ENCODE measurements at regions not wholly inside any gene's neighbourhood (a gene's known extent, or its start where the extent isn't known, plus 50 kb on each side); places are given as distances from the start of the nearest gene placed in this dataset.
"Not testable (repeated sequence)": the region's sequence is repeated elsewhere in the genome, so short reads cannot be mapped to it uniquely, and the experiment has no call there.

- TF ChIP-seq CTCF (conservative IDR thresholded peaks at IDR 0.05; ENCODE audit: low read depth, low read length); POLR2A (IDR thresholded peaks at IDR 0.05; ENCODE audit: low read depth, low read length); MAFK (IDR thresholded peaks at IDR 0.05; ENCODE audit: low read depth, low read length); USF2 (IDR thresholded peaks at IDR 0.05; ENCODE audit: low read depth, low read length); FOS (IDR thresholded peaks at IDR 0.05; ENCODE audit: low read depth, low read length); CEBPB (IDR thresholded peaks at IDR 0.05; ENCODE audit: low read depth, low read length); RAD21 (IDR thresholded peaks at IDR 0.05; ENCODE audit: low read length); SMC3 (IDR thresholded peaks at IDR 0.05; ENCODE audit: low read depth, low read length); NFE2L2 (IDR thresholded peaks at IDR 0.05; ENCODE audit: low read depth, low read length); RFX5 (IDR thresholded peaks at IDR 0.05; ENCODE audit: low read depth, low read length): not testable (repeated sequence)
Observed at GRCh38 chr5:51715445-51715844, 332.2 kb downstream of the ISL1 start.
